Smooth muscle cell (in vitro differentiated cells): ENCODE measurements at regions not wholly inside any gene's neighbourhood (a gene's known extent, or its start where the extent isn't known, plus 50 kb on each side); places are given as distances from the start of the nearest gene placed in this dataset.

Source experiments
- DNase-seq: peaks from one replicate; lab custom pipeline; 2025; ENCODE audit not compliant: unreplicated experiment; lab: John Stamatoyannopoulos, UW
- H2AFZ ChIP-seq: fragments of 200-600 bp; sonication (generic); 2 replicates; pipeline ENCODE4 v1.6.0; 2016; ENCODE audit warnings: antibody characterized with exemption, low read depth, mild to moderate bottlenecking
- H3F3A ChIP-seq: fragments of 200-600 bp; sonication (generic); 2 replicates; pipeline ENCODE4 v1.6.0; 2017; ENCODE audit warnings: antibody characterized with exemption, low read depth
- H3K27ac ChIP-seq: fragments of 200-600 bp; sonication (generic); 2 replicates; pipeline ENCODE4 v1.5.1; 2016; ENCODE audit warnings: low read depth, mild to moderate bottlenecking
- H3K27me3 ChIP-seq: fragments of 200-600 bp; sonication (generic); 2 replicates; pipeline ENCODE4 v1.6.1; 2016; ENCODE audit warnings: low read depth, mild to moderate bottlenecking
- H3K36me3 ChIP-seq: fragments of 200-600 bp; sonication (generic); 2 replicates; pipeline ENCODE4 v1.5.1; 2016; ENCODE audit warnings: low read depth
- H3K4me1 ChIP-seq: fragments of 200-600 bp; sonication (generic); 2 replicates; pipeline ENCODE4 v1.5.1; 2016; ENCODE audit warnings: low read depth
- H3K4me2 ChIP-seq: fragments of 200-600 bp; sonication (generic); 2 replicates; pipeline ENCODE4 v1.6.0; 2016; ENCODE audit warnings: mild to moderate bottlenecking
- H3K4me3 ChIP-seq: fragments of 200-600 bp; sonication (generic); 2 replicates; pipeline ENCODE4 v1.5.1; 2016; ENCODE audit warnings: mild to moderate bottlenecking
- H3K79me2 ChIP-seq: fragments of 200-600 bp; sonication (generic); 2 replicates; pipeline ENCODE4 v1.6.0; 2016; ENCODE audit warnings: low read depth, mild to moderate bottlenecking
- H3K9ac ChIP-seq: fragments of 200-600 bp; sonication (generic); 2 replicates; pipeline ENCODE4 v1.6.0; 2016; ENCODE audit warnings: low read depth
- H3K9me3 ChIP-seq: fragments of 200-600 bp; sonication (generic); replicated peaks from 2 replicates; pipeline ENCODE4 v1.5.1; 2016; ENCODE audit warnings: low read depth
- H4K20me1 ChIP-seq: fragments of 200-600 bp; sonication (generic); 2 replicates; pipeline ENCODE4 v1.6.0; 2016; ENCODE audit warnings: low read depth
- WGBS: methylation state at CpG from one replicate; pipeline ENCODE4 v1.1.7; 2016; ENCODE audit warnings: low lambda C conversion rate; 5-methylcytosine and 5-hydroxymethylcytosine counted together
- TF ChIP-seq, protein P1 (sequence below): fragments of 200-600 bp; sonication (generic); IDR thresholded peaks from 2 replicates; pipeline ENCODE4 v1.5.1; 2017; ENCODE audit warnings: borderline replicate concordance, mild to moderate bottlenecking, antibody characterized with exemption; ENCODE audit not compliant: insufficient read depth, poor library complexity, severe bottlenecking

GRCh38 chr16:72415379-72415778 is 243.4 kb upstream of the PMFBP1 start:
- Histone ChIP-seq H3K27ac (no peak overlapping the region), H3F3A (no peaks in the 10 kb centered on the region), H4K20me1 (no peaks in the 10 kb centered on the region), H3K79me2 (no peaks in the 10 kb centered on the region), H3K9ac (no peak overlapping the region), H3K36me3 (no peaks in the 10 kb centered on the region), H3K9me3 (no peaks in the 10 kb centered on the region), H2AFZ (no peak overlapping the region), H3K27me3 (no peaks in the 10 kb centered on the region), H3K4me1 (no peaks in the 10 kb centered on the region), H3K4me3 (no peak overlapping the region), H3K4me2 (no peak overlapping the region)
- WGBS, result 100% methylated on average over 1 of the region's 1 CpG
- TF ChIP-seq, protein P1, sequence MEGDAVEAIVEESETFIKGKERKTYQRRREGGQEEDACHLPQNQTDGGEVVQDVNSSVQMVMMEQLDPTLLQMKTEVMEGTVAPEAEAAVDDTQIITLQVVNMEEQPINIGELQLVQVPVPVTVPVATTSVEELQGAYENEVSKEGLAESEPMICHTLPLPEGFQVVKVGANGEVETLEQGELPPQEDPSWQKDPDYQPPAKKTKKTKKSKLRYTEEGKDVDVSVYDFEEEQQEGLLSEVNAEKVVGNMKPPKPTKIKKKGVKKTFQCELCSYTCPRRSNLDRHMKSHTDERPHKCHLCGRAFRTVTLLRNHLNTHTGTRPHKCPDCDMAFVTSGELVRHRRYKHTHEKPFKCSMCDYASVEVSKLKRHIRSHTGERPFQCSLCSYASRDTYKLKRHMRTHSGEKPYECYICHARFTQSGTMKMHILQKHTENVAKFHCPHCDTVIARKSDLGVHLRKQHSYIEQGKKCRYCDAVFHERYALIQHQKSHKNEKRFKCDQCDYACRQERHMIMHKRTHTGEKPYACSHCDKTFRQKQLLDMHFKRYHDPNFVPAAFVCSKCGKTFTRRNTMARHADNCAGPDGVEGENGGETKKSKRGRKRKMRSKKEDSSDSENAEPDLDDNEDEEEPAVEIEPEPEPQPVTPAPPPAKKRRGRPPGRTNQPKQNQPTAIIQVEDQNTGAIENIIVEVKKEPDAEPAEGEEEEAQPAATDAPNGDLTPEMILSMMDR, result no peak
- no peak for DNase-seq

DNA sequence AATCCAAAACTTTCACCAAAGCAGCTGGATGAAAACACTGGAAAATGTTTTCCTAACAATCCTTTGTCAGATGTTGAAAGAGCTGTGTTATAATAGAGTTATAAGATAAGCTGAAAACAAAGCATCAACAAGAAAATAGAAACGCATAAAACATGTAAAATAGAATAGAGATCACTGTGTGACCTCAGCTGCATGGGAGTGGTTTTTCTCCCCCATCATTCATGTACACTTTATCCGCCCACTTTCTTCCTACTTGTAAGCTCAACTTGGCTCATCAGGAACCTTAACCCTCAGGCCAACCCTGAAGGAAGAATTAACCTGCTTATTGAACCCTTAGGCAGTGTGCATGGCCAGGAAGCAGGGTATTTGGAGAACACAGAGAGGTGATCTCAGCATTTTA is 238.5 kb upstream of the PMFBP1 start:
- WGBS, result 89% methylated on average over 2 of the region's 2 CpGs
- Histone ChIP-seq H3F3A (no peaks in the 10 kb centered on the region), H4K20me1 (no peaks in the 10 kb centered on the region), H3K36me3 (no peaks in the 10 kb centered on the region), H3K4me2 (no peak overlapping the region), H3K9me3 (no peaks in the 10 kb centered on the region), H3K4me1 (no peaks in the 10 kb centered on the region), H3K4me3 (no peak overlapping the region), H3K27ac (no peak overlapping the region), H3K27me3 (no peaks in the 10 kb centered on the region), H3K9ac (no peak overlapping the region), H2AFZ (no peak overlapping the region), H3K79me2 (no peaks in the 10 kb centered on the region)
- TF ChIP-seq, protein P1, result no peak
- no peak for DNase-seq

GRCh38 chr16:72409423-72409822 is 237.5 kb upstream of the PMFBP1 start:
- no peak overlapping the region for H3K4me3 ChIP-seq
- no peaks in the 10 kb centered on the region for H3F3A ChIP-seq
- DNase-seq, result no peak
- no peaks in the 10 kb centered on the region for H3K4me1 ChIP-seq
- H4K20me1 ChIP-seq, result no peaks in the 10 kb centered on the region
- WGBS, result 75% methylated on average over 3 of the region's 3 CpGs
- H3K4me2 ChIP-seq, result no peak overlapping the region
- H3K9me3 ChIP-seq, result no peaks in the 10 kb centered on the region
- TF ChIP-seq, protein P1, result no peak
- no peaks in the 10 kb centered on the region for H3K79me2 ChIP-seq
- H3K27ac ChIP-seq, result no peak overlapping the region
- no peaks in the 10 kb centered on the region for H3K36me3 ChIP-seq
- H2AFZ ChIP-seq, result no peak overlapping the region
- H3K27me3 ChIP-seq, result no peaks in the 10 kb centered on the region
- H3K9ac ChIP-seq, result no peak overlapping the region

DNA sequence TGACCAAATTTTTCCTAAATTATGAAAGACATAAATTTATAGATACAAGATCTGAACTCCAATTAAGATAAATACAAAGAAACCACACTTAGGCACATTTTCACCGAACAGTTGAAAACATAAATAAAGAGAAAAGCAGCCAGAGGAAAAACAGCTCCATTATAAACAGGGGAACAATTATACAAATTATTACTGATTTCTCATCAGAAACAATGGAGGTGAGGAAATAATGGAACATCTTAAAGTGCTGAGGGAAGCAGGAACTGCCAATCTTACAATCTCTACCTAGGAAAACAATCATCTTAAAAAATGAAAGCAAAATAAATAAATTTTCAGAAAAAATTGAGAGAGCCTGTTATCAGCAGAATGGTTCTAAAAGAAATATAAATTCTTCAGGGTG is 234.4 kb upstream of the PMFBP1 start:
- H3K79me2 ChIP-seq, result no peaks in the 10 kb centered on the region
- WGBS, result 100% methylated on average over 1 of the region's 1 CpG
- no peaks in the 10 kb centered on the region for H3K36me3 ChIP-seq
- H3K27ac ChIP-seq, result no peak overlapping the region
- no peak overlapping the region for H3K9ac ChIP-seq
- no peaks in the 10 kb centered on the region for H3K9me3 ChIP-seq
- TF ChIP-seq, protein P1, result no peak
- H4K20me1 ChIP-seq, result no peaks in the 10 kb centered on the region
- DNase-seq, result no peak
- H3K4me2 ChIP-seq, result no peak overlapping the region
- H3K4me3 ChIP-seq, result no peak overlapping the region
- H2AFZ ChIP-seq, result no peak overlapping the region
- no peaks in the 10 kb centered on the region for H3K4me1 ChIP-seq
- no peaks in the 10 kb centered on the region for H3F3A ChIP-seq
- no peaks in the 10 kb centered on the region for H3K27me3 ChIP-seq
